ENCODE measurements at regions not wholly inside any gene's neighbourhood (a gene's known extent, or its start where the extent isn't known, plus 50 kb on each side); places are given as distances from the start of the nearest gene placed in this dataset.
"Not testable (repeated sequence)": the region's sequence is repeated elsewhere in the genome, so short reads cannot be mapped to it uniquely, and the experiment has no call there.

DNA sequence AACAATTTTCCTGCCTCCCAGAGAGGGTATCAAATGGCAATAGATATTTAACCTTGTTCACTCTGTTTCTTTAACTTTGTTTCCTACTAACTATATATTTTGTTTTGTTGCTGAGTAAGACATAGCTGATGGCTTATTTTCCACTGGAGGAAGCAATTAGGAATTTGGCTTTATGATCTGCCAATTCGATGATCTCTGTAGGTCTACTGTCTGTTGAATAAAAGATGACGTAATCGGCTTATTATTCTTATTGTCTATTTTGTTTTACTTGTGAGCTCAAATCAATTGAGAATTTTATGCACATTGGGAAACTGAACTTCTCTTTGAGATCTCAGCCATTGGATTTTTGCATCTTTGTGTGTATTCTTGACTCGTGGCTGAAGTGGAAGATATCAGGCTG, 862.6 kb downstream of the EFNB2 start:
- DNase-seq (ENCODE audit: low spot score), result no peak

- not testable (repeated sequence) for DNase-seq (ENCODE audit: low spot score)
These were observed 864.3 kb downstream of the EFNB2 start for GRCh38 chr13:105671131-105671530.

DNA sequence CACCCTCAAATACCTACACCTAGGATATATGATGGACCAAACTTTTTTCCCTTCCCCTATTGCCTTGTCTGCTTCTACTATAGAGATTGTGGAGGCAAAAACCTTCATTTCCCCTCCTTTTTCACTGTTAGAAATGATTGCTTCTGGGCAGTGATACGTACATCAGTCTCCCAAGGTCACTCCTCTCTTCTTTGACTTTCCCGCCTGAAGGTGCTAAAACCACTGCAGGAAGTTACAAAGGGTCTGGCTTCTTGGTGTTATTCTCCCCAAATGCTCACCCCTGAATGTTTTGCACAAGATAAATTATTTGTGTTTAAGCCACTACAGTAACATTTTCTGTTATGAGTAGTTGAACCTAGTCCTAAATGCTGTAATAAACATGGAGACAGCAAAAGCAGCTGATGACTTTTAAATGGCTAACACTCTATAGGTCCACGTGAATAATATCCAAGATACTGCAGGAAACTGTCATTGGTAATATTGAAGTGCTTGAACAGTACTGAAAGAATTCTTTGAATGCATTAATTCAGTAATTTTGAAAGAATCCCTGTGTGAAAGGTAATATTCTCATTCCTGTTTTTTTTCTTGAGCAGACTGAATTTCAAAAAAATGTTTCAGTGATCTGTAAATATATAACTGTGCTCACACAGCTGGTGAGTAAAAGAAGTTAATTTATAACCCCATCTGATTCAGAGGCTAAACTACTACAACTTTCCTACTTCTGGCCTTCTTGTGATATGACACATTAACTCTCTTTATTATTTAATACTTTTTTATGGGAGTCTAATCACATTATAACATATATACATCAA, 865.1 kb downstream of the EFNB2 start:
- no peak for DNase-seq (ENCODE audit: low spot score)

GRCh38 chr13:105665284-105665683, 870.2 kb downstream of the EFNB2 start:
- DNase-seq (ENCODE audit: low spot score), result peak; percentile 58

GRCh38 chr13:105663182-105663581, 872.3 kb downstream of the EFNB2 start:
- DNase-seq (ENCODE audit: low spot score), result no peak

- no peak for DNase-seq (ENCODE audit: low spot score)
These were observed 874.9 kb downstream of the EFNB2 start for GRCh38 chr13:105660561-105660960.

- no peak for DNase-seq (ENCODE audit: low spot score)
These were observed 877.0 kb downstream of the EFNB2 start for GRCh38 chr13:105658431-105658830.

- DNase-seq (ENCODE audit: low spot score), result peak; percentile 9
These were observed 880.4 kb downstream of the EFNB2 start for GRCh38 chr13:105655046-105655445.

- no peak for DNase-seq (ENCODE audit: low spot score)
These were observed 891.5 kb downstream of the EFNB2 start for GRCh38 chr13:105643966-105644365.

- no peak for DNase-seq (ENCODE audit: low spot score)
These were observed 892.9 kb downstream of the EFNB2 start for GRCh38 chr13:105642511-105642958.

GRCh38 chr13:105641121-105641520, 894.3 kb downstream of the EFNB2 start:
- DNase-seq (ENCODE audit: low spot score), result no peak

DNA sequence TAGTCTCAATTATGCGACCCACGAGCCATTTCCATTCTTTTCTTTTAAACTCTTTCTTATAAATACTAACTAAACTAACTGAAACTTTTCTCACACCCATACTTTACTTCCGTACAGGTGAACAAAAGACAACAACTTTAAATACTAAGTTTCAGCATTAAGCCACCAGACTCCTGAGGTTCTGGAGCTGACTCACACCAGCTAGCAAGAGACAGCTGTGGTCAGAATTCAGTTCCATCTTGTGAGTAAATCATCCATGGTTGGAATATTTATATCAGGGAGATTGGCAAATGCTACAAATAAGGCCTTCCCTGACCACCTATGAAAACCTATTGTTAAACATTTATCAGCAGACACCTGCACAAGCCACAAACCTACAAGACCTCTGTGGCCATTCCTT, 897.0 kb downstream of the EFNB2 start:
- no peak for DNase-seq (ENCODE audit: low spot score)

- DNase-seq (ENCODE audit: low spot score), result no peak
These were observed 901.4 kb downstream of the EFNB2 start for GRCh38 chr13:105634059-105634458.

GRCh38 chr13:105630431-105630830, 905.0 kb downstream of the EFNB2 start:
- DNase-seq (ENCODE audit: low spot score), result no peak

DNA sequence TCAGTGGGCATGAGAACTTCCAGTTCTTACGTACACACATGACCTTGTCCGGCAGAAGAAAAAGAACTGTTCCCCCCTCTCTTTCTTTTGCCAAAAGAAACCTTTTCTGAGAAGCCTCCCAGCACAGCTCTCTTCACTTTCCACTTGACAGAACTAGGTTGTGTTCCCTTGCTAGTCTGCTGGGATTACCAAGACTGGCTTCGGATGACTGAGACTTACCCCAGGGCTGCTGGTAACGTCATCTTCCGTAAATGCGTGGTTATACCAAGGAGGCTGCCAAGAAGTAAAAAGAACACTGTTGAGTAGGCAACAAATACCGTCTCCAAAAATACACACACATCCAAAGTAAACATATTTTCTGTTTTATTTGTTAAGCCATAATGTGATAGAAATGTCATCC, 908.2 kb downstream of the EFNB2 start:
- DNase-seq (ENCODE audit: low spot score), result no peak

- DNase-seq (ENCODE audit: low spot score), result no peak
These were observed 909.8 kb downstream of the EFNB2 start for GRCh38 chr13:105625691-105626090.

- DNase-seq (ENCODE audit: low spot score), result no peak
These were observed 919.0 kb downstream of the EFNB2 start for GRCh38 chr13:105616333-105617075.

GRCh38 chr13:105612541-105612940, 922.9 kb downstream of the EFNB2 start:
- DNase-seq (ENCODE audit: low spot score), result no peak

- DNase-seq (ENCODE audit: low spot score), result no peak
These were observed 924.0 kb downstream of the EFNB2 start for GRCh38 chr13:105611424-105611823.

DNA sequence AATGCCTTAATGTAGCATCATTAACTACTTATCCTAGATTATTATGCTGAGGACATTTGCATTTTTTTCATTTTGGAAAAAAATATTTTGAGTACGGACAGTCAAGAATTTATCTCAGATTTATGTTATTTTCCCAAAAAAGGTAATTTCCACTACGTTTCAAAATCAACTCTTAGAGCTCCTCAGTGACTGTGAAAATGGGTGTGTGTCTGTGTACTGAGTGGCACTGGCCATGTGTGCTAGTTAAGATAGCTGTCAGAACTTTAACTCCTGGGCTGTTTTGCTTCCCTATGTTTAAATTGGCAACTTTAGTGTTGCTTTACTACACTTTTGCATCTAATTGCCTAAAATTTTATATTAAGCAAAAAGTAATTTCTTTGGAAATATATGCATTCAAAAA, 927.4 kb downstream of the EFNB2 start:
- no peak for DNase-seq (ENCODE audit: low spot score)

DNA sequence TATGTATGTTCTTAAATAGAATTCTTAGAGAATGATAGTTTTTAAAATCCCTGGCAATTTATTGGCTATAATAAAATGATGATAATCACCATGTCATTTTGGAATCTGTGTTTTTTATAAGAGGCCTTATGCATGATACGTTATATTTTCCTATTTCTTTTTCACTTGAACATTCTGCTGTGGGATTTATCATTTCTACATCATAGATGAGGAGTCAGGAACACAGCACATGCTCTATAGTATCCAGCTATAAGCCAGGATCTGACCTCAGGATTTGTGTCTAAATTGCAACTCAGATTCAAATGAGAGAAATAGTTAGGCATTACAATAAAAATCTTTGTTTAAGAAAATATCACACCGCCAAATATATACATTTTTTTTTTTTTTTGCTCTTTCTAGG, 928.0 kb downstream of the EFNB2 start:
- no peak for DNase-seq (ENCODE audit: low spot score)

DNA sequence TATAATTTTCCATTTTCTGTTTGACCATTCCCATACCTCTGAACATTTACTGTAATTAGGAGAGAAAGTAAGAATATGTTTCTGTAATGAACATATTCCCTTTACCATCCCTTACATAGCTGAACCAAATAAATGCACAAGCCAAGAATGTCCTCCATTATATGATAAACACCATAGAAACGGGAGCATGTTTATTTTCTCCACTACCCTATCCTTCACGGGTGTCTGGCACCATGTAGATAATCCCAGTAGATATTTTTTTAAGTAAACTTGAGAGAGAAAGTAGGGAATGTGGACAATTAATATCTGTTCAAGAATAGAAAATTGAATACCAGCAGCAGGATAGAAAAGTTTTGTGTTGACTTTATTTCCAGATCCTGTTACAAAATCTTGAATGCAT, 928.4 kb downstream of the EFNB2 start:
- DNase-seq (ENCODE audit: low spot score), result no peak

DNA sequence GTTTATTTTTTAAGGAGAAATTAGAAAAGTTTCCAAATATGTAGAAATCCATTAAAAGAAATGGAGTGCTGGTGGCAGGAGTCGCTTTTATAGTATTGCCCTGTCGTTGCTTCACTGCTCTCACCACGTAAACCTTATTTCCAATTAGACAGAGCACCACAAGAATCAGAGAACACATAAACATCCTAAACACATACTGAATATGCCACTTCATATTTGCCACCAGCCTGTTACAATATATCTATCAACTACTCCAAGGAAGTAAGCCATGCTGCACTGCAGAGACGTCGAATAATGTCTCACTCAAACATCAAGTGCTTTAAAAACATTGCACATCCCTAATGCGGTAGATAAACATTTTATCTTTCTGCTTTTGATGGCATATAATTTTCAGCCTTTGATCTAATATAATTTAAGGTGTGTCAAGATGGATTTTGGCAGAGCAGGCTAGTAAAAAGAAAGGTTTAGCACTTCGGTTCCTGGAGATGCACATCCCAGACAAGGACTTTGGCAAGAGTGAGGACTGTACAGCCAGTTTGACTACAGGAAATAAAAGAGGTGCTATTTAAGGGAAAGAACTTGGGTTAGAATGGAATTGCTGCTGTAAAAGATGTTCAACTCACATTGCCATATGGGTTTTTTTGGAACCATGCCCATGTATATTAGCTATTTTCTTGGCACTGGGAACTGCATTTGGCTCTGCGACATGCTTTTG, 932.3 kb downstream of the EFNB2 start:
- no peak for DNase-seq (ENCODE audit: low spot score)
